H1 (cell line): ENCODE measurements at regions not wholly inside any gene's neighbourhood (a gene's known extent, or its start where the extent isn't known, plus 50 kb on each side); places are given as distances from the start of the nearest gene placed in this dataset.

Source experiments
- CREB1 ChIP-seq: IDR thresholded peaks from 2 replicates; pipeline ENCODE4 v1.6.1; 2012; ENCODE audit warnings: inconsistent platforms
- EZH2 ChIP-seq: fragments of 200-600 bp; sonication (generic); IDR thresholded peaks from 2 replicates; pipeline ENCODE4 v1.7.1; 2012; ENCODE audit warnings: low read depth, mild to moderate bottlenecking, moderate library complexity, low read length, inconsistent platforms; ENCODE audit not compliant: severe bottlenecking
- FOSL1 ChIP-seq: IDR thresholded peaks from 2 replicates; pipeline ENCODE4 v1.6.1; 2011; ENCODE audit warnings: mild to moderate bottlenecking, low read depth, low read length, moderate library complexity; ENCODE audit not compliant: insufficient read depth
- JUN ChIP-seq: IDR thresholded peaks from 2 replicates; pipeline ENCODE4 v1.6.1; 2011; ENCODE audit warnings: low read depth, mild to moderate bottlenecking, improper control_type of control experiment, low read length
- PHF8 ChIP-seq: fragments of 200-600 bp; sonication (generic); conservative IDR thresholded peaks from 2 replicates; pipeline ENCODE4 v1.7.1; 2012; ENCODE audit warnings: low read depth, mild to moderate bottlenecking, inconsistent platforms, low read length, moderate library complexity
- TAF7 ChIP-seq: optimal IDR thresholded peaks from 2 replicates; pipeline ENCODE3; 2011; ENCODE audit warnings: low read depth, mild to moderate bottlenecking, inconsistent platforms, low read length, moderate library complexity, borderline replicate concordance

DNA sequence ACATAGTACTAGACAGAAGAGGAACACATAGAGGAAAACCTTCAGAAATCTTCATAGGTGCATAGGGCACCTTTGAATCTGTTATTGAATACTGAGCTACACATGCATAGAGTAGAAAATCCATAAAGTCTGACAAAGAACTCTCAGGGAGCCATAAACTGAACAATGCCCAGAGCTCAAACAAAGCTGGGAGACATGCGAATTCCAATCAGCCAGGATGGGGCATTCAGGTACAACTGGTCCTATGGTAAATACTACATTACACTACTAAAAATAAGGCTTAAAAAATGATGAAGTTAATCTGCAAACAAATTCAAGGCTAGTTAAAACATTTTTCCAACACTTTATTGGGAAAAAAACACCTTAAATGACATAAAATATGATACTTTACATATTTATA lies 259.7 kb downstream of the DIO2 start (continued):
- no peak for TF ChIP-seq TAF7
- TF ChIP-seq EZH2: no peak
- TF ChIP-seq PHF8: no peak
- no peak for TF ChIP-seq FOSL1
- TF ChIP-seq CREB1: no peak
- TF ChIP-seq JUN: no peak
